Natural killer cell (primary cell): ENCODE measurements at regions not wholly inside any gene's neighbourhood (a gene's known extent, or its start where the extent isn't known, plus 50 kb on each side); places are given as distances from the start of the nearest gene placed in this dataset.

Experiments used
- ATAC-seq, 3 donors: fragments of 150-1000 bp in 2 of 3; fragments of 200-7000 bp in 1 of 3; cut with Tn5 transposase; 1 replicate in 1 of 3; 2 replicates in 2 of 3; pipeline ENCODE4 v1.10.0; 2021; ENCODE audit warnings: mild to moderate bottlenecking in 2 of 3, moderate library complexity in 2 of 3
- DNase-seq, 2 donors: peaks; one replicate each; pipeline versions ENCODE4 v3.0.0 to v3.0.0-alpha.2; 2013 to 2021; ENCODE audit warnings: mixed read lengths in 1 of 2
- H3K27ac ChIP-seq: one replicate; pipeline ENCODE4 v1.5.1; 2013; ENCODE audit warnings: mild to moderate bottlenecking, low read length
- H3K27me3 ChIP-seq: one replicate; pipeline ENCODE4 v1.6.1; 2013; ENCODE audit warnings: low read length; ENCODE audit not compliant: control insufficient read depth, insufficient read depth
- H3K36me3 ChIP-seq: one replicate; pipeline ENCODE4 v1.6.1; 2013; ENCODE audit warnings: low read length; ENCODE audit not compliant: control insufficient read depth, insufficient read depth
- H3K4me1 ChIP-seq: one replicate; pipeline ENCODE4 v1.6.1; 2013; ENCODE audit warnings: low read length; ENCODE audit not compliant: control insufficient read depth, insufficient read depth
- H3K4me3 ChIP-seq: one replicate; pipeline ENCODE4 v1.5.1; 2013; ENCODE audit warnings: low read length
- H3K9me3 ChIP-seq: one replicate; pipeline ENCODE4 v1.6.1; 2013; ENCODE audit warnings: low read length; ENCODE audit not compliant: control insufficient read depth, insufficient read depth
- H3K27ac Mint-ChIP-seq, 2 donors: one replicate each; pipeline ENCODE4 v1.8.0; 2022; ENCODE audit warnings: mild to moderate bottlenecking in 2 of 2, mixed read lengths in 2 of 2, moderate library complexity in 1 of 2
- H3K27me3 Mint-ChIP-seq, 2 donors: one replicate each; pipeline ENCODE4 v1.8.0; 2022; ENCODE audit warnings: low read depth in 2 of 2, mixed read lengths in 2 of 2
- H3K36me3 Mint-ChIP-seq: one replicate; pipeline ENCODE4 v1.8.0; 2022; ENCODE audit warnings: mixed read lengths
- H3K4me1 Mint-ChIP-seq, 2 donors: one replicate each; pipeline ENCODE4 v1.8.0; 2022; ENCODE audit warnings: mixed read lengths in 2 of 2
- H3K4me3 Mint-ChIP-seq: one replicate; pipeline ENCODE4 v1.8.0; 2022; ENCODE audit warnings: mild to moderate bottlenecking, moderate library complexity, mixed read lengths
- H3K9me3 Mint-ChIP-seq, 2 donors: one replicate each; pipeline ENCODE4 v1.8.0; 2022; ENCODE audit warnings: mixed read lengths in 2 of 2
- WGBS: methylation state at CpG from one replicate; pipeline ENCODE4 v1.1.7; 2013; ENCODE audit warnings: missing lambda C conversion rate; ENCODE audit not compliant: insufficient coverage; 5-methylcytosine and 5-hydroxymethylcytosine counted together
- intact Hi-C: fragments of 100-400 bp; cut with micrococcal nuclease; formaldehyde crosslinking; loops from one replicate; pipeline ENCODE4 v1.14.2; 2022
- TF ChIP-seq, protein P1 (sequence below): fragments of 200-600 bp; IDR thresholded peaks from one replicate; pipeline ENCODE4 v1.8.0; 2022; ENCODE audit warnings: antibody characterized with exemption

DNA sequence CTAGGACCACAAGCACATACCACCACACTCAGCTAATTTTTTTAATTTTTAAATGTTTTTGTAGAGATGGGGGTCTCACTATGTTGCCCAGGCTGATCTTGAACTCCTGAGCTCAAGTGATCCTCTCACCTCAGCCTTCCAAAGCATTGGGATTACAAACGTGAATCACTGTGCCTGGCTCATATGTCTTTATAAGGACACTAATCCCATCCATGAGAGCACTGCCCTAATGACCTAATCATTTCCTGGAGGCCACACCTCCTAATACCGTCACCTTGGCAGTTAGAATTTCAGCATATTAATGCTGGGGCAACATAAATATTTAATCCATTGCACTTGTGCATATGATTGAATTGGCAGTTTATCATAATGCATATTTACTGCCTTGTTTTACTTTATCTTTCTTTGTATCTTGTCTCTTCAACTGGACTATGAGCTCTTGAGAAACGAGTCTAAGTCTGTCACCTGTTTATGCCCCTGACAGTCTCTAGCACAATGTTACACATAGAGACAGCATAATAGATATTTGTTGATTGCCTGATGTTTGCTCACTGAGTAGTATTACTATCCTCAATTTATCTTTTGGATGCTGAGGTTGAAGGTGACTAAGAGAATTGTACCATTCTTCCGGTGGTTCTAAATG, 172.0 kb downstream of the AASDH start:
- TF ChIP-seq, protein P1, sequence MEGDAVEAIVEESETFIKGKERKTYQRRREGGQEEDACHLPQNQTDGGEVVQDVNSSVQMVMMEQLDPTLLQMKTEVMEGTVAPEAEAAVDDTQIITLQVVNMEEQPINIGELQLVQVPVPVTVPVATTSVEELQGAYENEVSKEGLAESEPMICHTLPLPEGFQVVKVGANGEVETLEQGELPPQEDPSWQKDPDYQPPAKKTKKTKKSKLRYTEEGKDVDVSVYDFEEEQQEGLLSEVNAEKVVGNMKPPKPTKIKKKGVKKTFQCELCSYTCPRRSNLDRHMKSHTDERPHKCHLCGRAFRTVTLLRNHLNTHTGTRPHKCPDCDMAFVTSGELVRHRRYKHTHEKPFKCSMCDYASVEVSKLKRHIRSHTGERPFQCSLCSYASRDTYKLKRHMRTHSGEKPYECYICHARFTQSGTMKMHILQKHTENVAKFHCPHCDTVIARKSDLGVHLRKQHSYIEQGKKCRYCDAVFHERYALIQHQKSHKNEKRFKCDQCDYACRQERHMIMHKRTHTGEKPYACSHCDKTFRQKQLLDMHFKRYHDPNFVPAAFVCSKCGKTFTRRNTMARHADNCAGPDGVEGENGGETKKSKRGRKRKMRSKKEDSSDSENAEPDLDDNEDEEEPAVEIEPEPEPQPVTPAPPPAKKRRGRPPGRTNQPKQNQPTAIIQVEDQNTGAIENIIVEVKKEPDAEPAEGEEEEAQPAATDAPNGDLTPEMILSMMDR, result no peak
- Mint-ChIP-seq H3K36me3 (no peaks in the 10 kb centered on the region), H3K4me1 (no peaks in the 10 kb centered on the region), H3K4me3 (no peak overlapping the region), H3K9me3 (peaks cover 2 to 4% of the 10 kb centered on the region in 2 donors), H3K27ac (no peak overlapping the region), H3K27me3 (peaks cover 0 to 8% of the 10 kb centered on the region in 2 donors)
- no peaks in the 10 kb centered on the region for H3K4me1 ChIP-seq
- no peak for ATAC-seq
- H3K27ac ChIP-seq, result no peak overlapping the region
- DNase-seq, result no peak
- intact Hi-C loops, result no loop called here
- no peak overlapping the region for H3K4me3 ChIP-seq
- WGBS, result 78% methylated on average over 3 of the region's 4 CpGs
- H3K9me3 ChIP-seq, result peaks cover 4% of the 10 kb centered on the region
- no peaks in the 10 kb centered on the region for H3K27me3 ChIP-seq
- no peaks in the 10 kb centered on the region for H3K36me3 ChIP-seq

DNA sequence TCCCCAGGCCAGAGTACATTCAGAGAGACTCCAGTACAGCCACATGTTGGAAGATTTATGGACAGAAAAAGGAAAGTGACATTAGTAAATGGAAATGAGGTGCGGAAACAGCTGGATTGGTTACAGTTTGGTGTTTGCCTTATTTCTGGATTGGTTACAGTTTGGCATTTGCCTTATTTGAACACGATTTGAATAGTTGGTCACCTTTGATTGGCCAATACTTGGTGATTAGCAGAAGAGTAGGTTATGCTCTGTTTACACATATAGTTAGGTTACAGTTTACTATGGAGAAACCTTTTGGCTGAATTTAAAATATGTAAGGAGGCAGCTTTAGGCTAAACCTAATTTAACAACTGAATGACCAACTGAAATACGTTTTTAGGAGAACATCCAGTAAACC, 173.7 kb downstream of the AASDH start:
- Mint-ChIP-seq H3K4me1 (no peaks in the 10 kb centered on the region), H3K27me3 (peaks cover 0 to 4% of the 10 kb centered on the region in 2 donors), H3K9me3 (peaks cover 2 to 4% of the 10 kb centered on the region in 2 donors), H3K4me3 (no peak overlapping the region), H3K36me3 (no peaks in the 10 kb centered on the region), H3K27ac (no peak overlapping the region)
- DNase-seq (no peak), ATAC-seq (no peak)
- 82% methylated on average over 3 of the region's 3 CpGs for WGBS
- Histone ChIP-seq H3K9me3 (peaks cover 4% of the 10 kb centered on the region), H3K4me1 (no peaks in the 10 kb centered on the region), H3K36me3 (no peaks in the 10 kb centered on the region), H3K27me3 (no peaks in the 10 kb centered on the region), H3K4me3 (no peak overlapping the region), H3K27ac (no peak overlapping the region)
- TF ChIP-seq, protein P1, result no peak
- intact Hi-C loops, result no loop called here

DNA sequence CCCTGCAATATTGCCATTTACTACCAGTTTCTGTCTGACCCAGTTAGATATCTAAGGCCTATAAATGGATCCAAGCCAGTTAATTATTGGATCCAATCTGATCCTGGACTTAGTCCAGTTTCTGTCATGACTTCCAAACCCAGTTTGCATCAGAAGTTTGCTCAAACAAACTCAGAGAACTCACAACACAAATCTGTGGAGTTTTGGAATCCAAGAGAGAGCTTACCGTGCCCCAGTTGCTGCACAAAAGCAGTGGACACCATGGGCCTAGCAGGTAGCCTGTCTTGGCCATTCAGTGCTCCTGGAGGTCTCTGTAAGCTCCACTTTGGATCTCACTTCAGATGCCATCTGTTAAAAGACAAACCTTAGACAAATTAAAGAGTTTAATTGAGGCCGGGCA, 174.5 kb downstream of the AASDH start:
- Histone ChIP-seq H3K27ac (no peak overlapping the region), H3K4me3 (no peak overlapping the region), H3K27me3 (no peaks in the 10 kb centered on the region), H3K9me3 (peaks cover 4% of the 10 kb centered on the region), H3K4me1 (no peaks in the 10 kb centered on the region), H3K36me3 (no peaks in the 10 kb centered on the region)
- peaks cover 0 to 4% of the 10 kb centered on the region in 2 donors for H3K27me3 Mint-ChIP-seq
- H3K27ac Mint-ChIP-seq, result no peak overlapping the region
- DNase-seq, result no peak
- intact Hi-C loops, result no loop called here
- no peaks in the 10 kb centered on the region for H3K4me1 Mint-ChIP-seq
- no peaks in the 10 kb centered on the region for H3K36me3 Mint-ChIP-seq
- TF ChIP-seq, protein P1, result no peak
- H3K4me3 Mint-ChIP-seq, result no peak overlapping the region
- WGBS, result 95% methylated on average over 2 of the region's 2 CpGs
- H3K9me3 Mint-ChIP-seq, result peaks cover 2 to 4% of the 10 kb centered on the region in 2 donors
- no peak for ATAC-seq

DNA sequence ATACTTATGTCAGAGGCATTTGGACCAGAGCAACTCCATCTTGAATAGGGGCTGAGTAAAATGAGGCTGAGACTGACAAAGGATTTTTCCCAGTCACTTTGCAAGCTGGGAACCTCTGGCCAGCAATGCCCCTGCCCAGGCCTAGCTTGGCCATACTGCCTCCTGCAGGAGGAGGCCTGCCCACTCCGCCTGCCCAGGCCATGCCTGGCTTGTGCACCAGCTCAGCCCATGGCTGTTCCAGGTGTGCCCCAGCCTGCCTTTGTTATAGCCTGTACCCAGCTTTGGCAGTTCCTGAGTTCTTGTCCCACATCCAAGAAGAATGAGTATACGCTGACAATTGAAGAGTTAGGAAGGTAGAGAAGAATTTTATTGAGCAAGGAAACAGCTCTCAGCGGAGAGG, 176.1 kb downstream of the AASDH start:
- no peaks in the 10 kb centered on the region for H3K4me1 Mint-ChIP-seq
- no peaks in the 10 kb centered on the region for H3K27me3 ChIP-seq
- no peak overlapping the region for H3K4me3 ChIP-seq
- ATAC-seq (no peak), DNase-seq (no peak)
- peaks cover 2 to 4% of the 10 kb centered on the region in 2 donors for H3K9me3 Mint-ChIP-seq
- no peaks in the 10 kb centered on the region for H3K36me3 Mint-ChIP-seq
- 87% methylated on average over 3 of the region's 3 CpGs for WGBS
- TF ChIP-seq, protein P1, result no peak
- intact Hi-C loops, result no loop called here
- peaks cover 4% of the 10 kb centered on the region for H3K9me3 ChIP-seq
- H3K27ac ChIP-seq, result no peak overlapping the region
- no peak overlapping the region for H3K27ac Mint-ChIP-seq
- no peaks in the 10 kb centered on the region for H3K4me1 ChIP-seq
- H3K36me3 ChIP-seq, result no peaks in the 10 kb centered on the region
- no peak overlapping the region for H3K4me3 Mint-ChIP-seq
- peaks cover 0 to 4% of the 10 kb centered on the region in 2 donors for H3K27me3 Mint-ChIP-seq
